HL-60 (cell line): ENCODE measurements at regions not wholly inside any gene's neighbourhood (a gene's known extent, or its start where the extent isn't known, plus 50 kb on each side); places are given as distances from the start of the nearest gene placed in this dataset.

Experiments used
- DNase-seq, 2 experiments: peaks; one replicate each; pipeline ENCODE4 v3.0.0-alpha.2; 2010 to 2020; ENCODE audit warnings: low read depth in 1 of 2, low spot score in 1 of 2
- H3K27ac ChIP-seq: fragments of 250-450 bp; sonication (Bioruptor Pico); replicated peaks from 2 replicates; pipeline ENCODE4 v1.5.1; 2020; ENCODE audit warnings: mild to moderate bottlenecking, moderate library complexity
- H3K27me3 ChIP-seq: fragments of 250-450 bp; sonication (Bioruptor Pico); 2 replicates; pipeline ENCODE4 v1.5.1; 2021; ENCODE audit warnings: mild to moderate bottlenecking, moderate library complexity; ENCODE audit not compliant: insufficient read depth, poor library complexity, severe bottlenecking
- H3K4me3 ChIP-seq: replicated peaks from 2 replicates; pipeline ENCODE4 v1.5.1; 2011; ENCODE audit warnings: mild to moderate bottlenecking, control low read depth, low read length; ENCODE audit not compliant: insufficient read depth
- GABPA ChIP-seq: IDR thresholded peaks from 2 replicates; pipeline ENCODE4 v1.6.1; 2012; ENCODE audit warnings: low read depth
- POLR2AphosphoS5 ChIP-seq: IDR thresholded peaks from 2 replicates; pipeline ENCODE4 v1.6.1; 2012; ENCODE audit warnings: low read depth
- SPI1 ChIP-seq: IDR thresholded peaks from 2 replicates; pipeline ENCODE4 v1.6.1; 2012; ENCODE audit warnings: low read depth, mild to moderate bottlenecking, borderline replicate concordance
- TF ChIP-seq, protein P1 (sequence below): IDR thresholded peaks from 2 replicates; pipeline ENCODE4 v1.6.1; 2012; ENCODE audit warnings: low read depth; ENCODE audit not compliant: insufficient replicate concordance
- TF ChIP-seq, protein P2 (sequence below): IDR thresholded peaks from one replicate; pipeline ENCODE4 v1.5.1; 2011; ENCODE audit warnings: low read length, control low read depth, inconsistent platforms; ENCODE audit not compliant: insufficient read depth

DNA sequence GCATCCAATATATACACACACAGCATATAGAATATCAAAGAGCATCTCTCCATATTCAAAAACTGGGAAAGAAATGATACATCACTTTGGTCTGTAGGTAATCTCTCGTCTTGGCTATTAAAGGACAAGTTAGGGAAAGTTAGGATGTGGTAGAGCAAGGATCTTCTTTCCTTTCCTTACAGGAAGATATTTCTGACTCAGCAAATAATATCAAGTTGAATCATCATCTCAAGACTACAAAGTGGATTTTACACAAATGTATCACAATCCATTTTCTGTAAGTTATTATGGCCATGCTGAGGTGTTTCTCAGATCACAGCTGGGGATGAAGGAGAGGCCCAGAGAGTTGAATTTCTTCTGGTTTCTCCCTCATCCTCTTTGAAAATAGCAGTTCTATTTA lies 651.7 kb upstream of the CCNG1 start:
- H3K4me3 ChIP-seq = no peak overlapping the region
- H3K27me3 ChIP-seq = no peaks in the 10 kb centered on the region
- DNase-seq = no peak
- TF ChIP-seq, protein P1, sequence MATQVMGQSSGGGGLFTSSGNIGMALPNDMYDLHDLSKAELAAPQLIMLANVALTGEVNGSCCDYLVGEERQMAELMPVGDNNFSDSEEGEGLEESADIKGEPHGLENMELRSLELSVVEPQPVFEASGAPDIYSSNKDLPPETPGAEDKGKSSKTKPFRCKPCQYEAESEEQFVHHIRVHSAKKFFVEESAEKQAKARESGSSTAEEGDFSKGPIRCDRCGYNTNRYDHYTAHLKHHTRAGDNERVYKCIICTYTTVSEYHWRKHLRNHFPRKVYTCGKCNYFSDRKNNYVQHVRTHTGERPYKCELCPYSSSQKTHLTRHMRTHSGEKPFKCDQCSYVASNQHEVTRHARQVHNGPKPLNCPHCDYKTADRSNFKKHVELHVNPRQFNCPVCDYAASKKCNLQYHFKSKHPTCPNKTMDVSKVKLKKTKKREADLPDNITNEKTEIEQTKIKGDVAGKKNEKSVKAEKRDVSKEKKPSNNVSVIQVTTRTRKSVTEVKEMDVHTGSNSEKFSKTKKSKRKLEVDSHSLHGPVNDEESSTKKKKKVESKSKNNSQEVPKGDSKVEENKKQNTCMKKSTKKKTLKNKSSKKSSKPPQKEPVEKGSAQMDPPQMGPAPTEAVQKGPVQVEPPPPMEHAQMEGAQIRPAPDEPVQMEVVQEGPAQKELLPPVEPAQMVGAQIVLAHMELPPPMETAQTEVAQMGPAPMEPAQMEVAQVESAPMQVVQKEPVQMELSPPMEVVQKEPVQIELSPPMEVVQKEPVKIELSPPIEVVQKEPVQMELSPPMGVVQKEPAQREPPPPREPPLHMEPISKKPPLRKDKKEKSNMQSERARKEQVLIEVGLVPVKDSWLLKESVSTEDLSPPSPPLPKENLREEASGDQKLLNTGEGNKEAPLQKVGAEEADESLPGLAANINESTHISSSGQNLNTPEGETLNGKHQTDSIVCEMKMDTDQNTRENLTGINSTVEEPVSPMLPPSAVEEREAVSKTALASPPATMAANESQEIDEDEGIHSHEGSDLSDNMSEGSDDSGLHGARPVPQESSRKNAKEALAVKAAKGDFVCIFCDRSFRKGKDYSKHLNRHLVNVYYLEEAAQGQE = no peak
- TF ChIP-seq POLR2AphosphoS5 (no peak), GABPA (no peak), SPI1 (no peak)
- TF ChIP-seq, protein P2, sequence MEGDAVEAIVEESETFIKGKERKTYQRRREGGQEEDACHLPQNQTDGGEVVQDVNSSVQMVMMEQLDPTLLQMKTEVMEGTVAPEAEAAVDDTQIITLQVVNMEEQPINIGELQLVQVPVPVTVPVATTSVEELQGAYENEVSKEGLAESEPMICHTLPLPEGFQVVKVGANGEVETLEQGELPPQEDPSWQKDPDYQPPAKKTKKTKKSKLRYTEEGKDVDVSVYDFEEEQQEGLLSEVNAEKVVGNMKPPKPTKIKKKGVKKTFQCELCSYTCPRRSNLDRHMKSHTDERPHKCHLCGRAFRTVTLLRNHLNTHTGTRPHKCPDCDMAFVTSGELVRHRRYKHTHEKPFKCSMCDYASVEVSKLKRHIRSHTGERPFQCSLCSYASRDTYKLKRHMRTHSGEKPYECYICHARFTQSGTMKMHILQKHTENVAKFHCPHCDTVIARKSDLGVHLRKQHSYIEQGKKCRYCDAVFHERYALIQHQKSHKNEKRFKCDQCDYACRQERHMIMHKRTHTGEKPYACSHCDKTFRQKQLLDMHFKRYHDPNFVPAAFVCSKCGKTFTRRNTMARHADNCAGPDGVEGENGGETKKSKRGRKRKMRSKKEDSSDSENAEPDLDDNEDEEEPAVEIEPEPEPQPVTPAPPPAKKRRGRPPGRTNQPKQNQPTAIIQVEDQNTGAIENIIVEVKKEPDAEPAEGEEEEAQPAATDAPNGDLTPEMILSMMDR = no peak
- H3K27ac ChIP-seq = no peak overlapping the region

DNA sequence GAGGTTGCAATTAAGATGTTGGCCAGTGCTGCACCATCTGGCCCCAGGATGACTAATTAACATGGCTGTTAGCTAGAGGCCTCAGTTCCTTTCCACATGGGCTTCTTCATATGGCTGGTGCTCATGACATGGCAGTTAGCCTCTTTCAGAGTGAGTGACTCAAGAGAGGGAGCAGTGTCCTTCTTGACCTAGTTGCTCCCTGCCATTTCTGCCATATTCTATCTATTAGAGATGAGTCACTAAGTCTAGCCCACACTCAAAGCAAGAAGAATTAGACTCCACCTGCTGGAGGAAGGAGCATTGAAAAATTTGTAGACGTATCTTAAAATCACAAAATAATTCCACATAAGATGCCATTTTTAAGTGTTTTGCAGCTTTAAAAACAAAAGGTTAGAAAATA lies 651.2 kb upstream of the CCNG1 start:
- DNase-seq = peak in 1 of 2 experiments; percentile 2
- TF ChIP-seq, protein P2 = no peak
- TF ChIP-seq, protein P1 = no peak
- TF ChIP-seq POLR2AphosphoS5 = no peak
- TF ChIP-seq GABPA = no peak
- TF ChIP-seq SPI1 = no peak
- H3K27me3 ChIP-seq = no peaks in the 10 kb centered on the region
- no peak overlapping the region for H3K27ac ChIP-seq
- H3K4me3 ChIP-seq = no peak overlapping the region

DNA sequence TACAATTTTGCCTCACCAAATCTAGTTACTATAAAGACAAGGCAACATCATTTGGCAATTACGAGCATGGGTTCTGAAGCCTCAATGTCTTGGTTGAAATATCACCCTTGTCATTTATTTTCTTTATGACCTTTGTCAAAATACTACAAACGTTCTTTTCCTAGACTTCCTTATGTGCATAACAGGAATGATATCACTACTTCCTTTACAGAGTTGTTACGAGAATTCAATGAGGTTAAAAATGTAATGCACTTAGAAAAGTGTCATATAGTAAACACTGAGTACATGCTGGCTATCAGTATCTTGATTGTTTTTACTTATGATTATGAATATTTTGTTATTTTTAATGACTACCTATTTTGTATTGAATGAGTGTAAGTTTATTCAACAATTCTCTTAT lies 640.9 kb upstream of the CCNG1 start:
- no peak for DNase-seq

More for the DNA sequence above, 640.9 kb upstream of the CCNG1 start:
- no peaks in the 10 kb centered on the region for H3K27me3 ChIP-seq
- TF ChIP-seq, protein P2 = no peak
- TF ChIP-seq POLR2AphosphoS5 = no peak
- TF ChIP-seq SPI1 = no peak
- TF ChIP-seq GABPA = no peak
- TF ChIP-seq, protein P1 = no peak
- H3K4me3 ChIP-seq = no peak overlapping the region
- H3K27ac ChIP-seq = no peak overlapping the region
